ENCODE measurements at regions not wholly inside any gene's neighbourhood (a gene's known extent, or its start where the extent isn't known, plus 50 kb on each side); places are given as distances from the start of the nearest gene placed in this dataset.

GRCh38 chr12:20212658-20213555 is 155.4 kb upstream of the PDE3A start:
- peak; percentile 98 for ATAC-seq
- intact Hi-C loops (cut with DNase I) = no loop called here
- DNase-seq (ENCODE audit: low spot score) = peak; percentile 80

GRCh38 chr12:20213723-20214625 is 154.4 kb upstream of the PDE3A start:
- ATAC-seq = peak; percentile 58
- intact Hi-C loops (cut with DNase I) = no loop called here
- no peak for DNase-seq (ENCODE audit: low spot score)

GRCh38 chr12:20220339-20220738 is 148.0 kb upstream of the PDE3A start:
- intact Hi-C loops (cut with DNase I) = no loop called here
- no peak for DNase-seq (ENCODE audit: low spot score)
- peak; percentile 61 for ATAC-seq

GRCh38 chr12:20232931-20233675 is 135.2 kb upstream of the PDE3A start:
- intact Hi-C loops (cut with DNase I) = no loop called here

GRCh38 chr12:20234474-20234873 is 133.9 kb upstream of the PDE3A start:
- ATAC-seq (no peak), DNase-seq (ENCODE audit: low spot score) (no peak)
- intact Hi-C loops (cut with DNase I) = no loop called here

More at GRCh38 chr12:20232931-20233675, 135.2 kb upstream of the PDE3A start:
- ATAC-seq (no peak), DNase-seq (ENCODE audit: low spot score) (no peak)

GRCh38 chr12:20237091-20237490 is 131.2 kb upstream of the PDE3A start:
- no peak for ATAC-seq
- no peak for DNase-seq (ENCODE audit: low spot score)
- intact Hi-C loops (cut with DNase I) = no loop called here

GRCh38 chr12:20245491-20245890 is 122.8 kb upstream of the PDE3A start:
- ATAC-seq = no peak
- intact Hi-C loops (cut with DNase I) = no loop called here
- no peak for DNase-seq (ENCODE audit: low spot score)

GRCh38 chr12:20248646-20249045 is 119.7 kb upstream of the PDE3A start:
- DNase-seq (ENCODE audit: low spot score) (no peak), ATAC-seq (no peak)
- intact Hi-C loops (cut with DNase I) = no loop called here

- DNase-seq (ENCODE audit: low spot score) = no peak
- intact Hi-C loops (cut with DNase I) = no loop called here
- no peak for ATAC-seq
Measured at GRCh38 chr12:20250761-20251160, 117.6 kb upstream of the PDE3A start.

GRCh38 chr12:20257311-20257710 is 111.0 kb upstream of the PDE3A start:
- no peak for ATAC-seq
- intact Hi-C loops (cut with DNase I) = no loop called here
- DNase-seq (ENCODE audit: low spot score) = no peak

- no peak for DNase-seq (ENCODE audit: low spot score)
- no peak for ATAC-seq
- intact Hi-C loops (cut with DNase I) = no loop called here
Measured at GRCh38 chr12:20259786-20260185, 108.6 kb upstream of the PDE3A start.

- no peak for DNase-seq (ENCODE audit: low spot score)
- intact Hi-C loops (cut with DNase I) = no loop called here
- ATAC-seq = no peak
Measured at GRCh38 chr12:20260851-20261250, 107.5 kb upstream of the PDE3A start.

- intact Hi-C loops (cut with DNase I) = no loop called here
Measured at GRCh38 chr12:20262119-20262518, 106.2 kb upstream of the PDE3A start.

GRCh38 chr12:20264026-20264425 is 104.3 kb upstream of the PDE3A start:
- intact Hi-C loops (cut with DNase I) = no loop called here

More at GRCh38 chr12:20262119-20262518, 106.2 kb upstream of the PDE3A start:
- DNase-seq (ENCODE audit: low spot score) (no peak), ATAC-seq (no peak)

GRCh38 chr12:20264608-20265114 is 103.7 kb upstream of the PDE3A start:
- ATAC-seq = no peak
- intact Hi-C loops (cut with DNase I) = no loop called here
- no peak for DNase-seq (ENCODE audit: low spot score)

More at GRCh38 chr12:20264026-20264425, 104.3 kb upstream of the PDE3A start:
- no peak for DNase-seq (ENCODE audit: low spot score)
- no peak for ATAC-seq

GRCh38 chr12:20268121-20268732 is 100.1 kb upstream of the PDE3A start:
- intact Hi-C loops (cut with DNase I) = no loop called here
- no peak for ATAC-seq
- no peak for DNase-seq (ENCODE audit: low spot score)

- intact Hi-C loops (cut with DNase I) = no loop called here
Measured at GRCh38 chr12:20268771-20269170, 99.6 kb upstream of the PDE3A start.

GRCh38 chr12:20269337-20270067 is 98.8 kb upstream of the PDE3A start:
- DNase-seq (ENCODE audit: low spot score) (no peak), ATAC-seq (no peak)
- intact Hi-C loops (cut with DNase I) = no loop called here

More at GRCh38 chr12:20268771-20269170, 99.6 kb upstream of the PDE3A start:
- no peak for ATAC-seq
- no peak for DNase-seq (ENCODE audit: low spot score)
